ENCODE measurements at regions not wholly inside any gene's neighbourhood (a gene's known extent, or its start where the extent isn't known, plus 50 kb on each side); places are given as distances from the start of the nearest gene placed in this dataset.
"Not testable (repeated sequence)": the region's sequence is repeated elsewhere in the genome, so short reads cannot be mapped to it uniquely, and the experiment has no call there.

GRCh38 chr9:100833035-100833434 lies 195.5 kb upstream of the PLPPR1 start:
- not testable (repeated sequence) for TF ChIP-seq CTCF, POLR2A (IDR thresholded peaks at IDR 0.05)

All from heart left ventricle (tissue), 13 donors.